ENCODE measurements at regions not wholly inside any gene's neighbourhood (a gene's known extent, or its start where the extent isn't known, plus 50 kb on each side); places are given as distances from the start of the nearest gene placed in this dataset.
A peak's percentile ranks its signal among the peaks of the same experiment; 100 is the strongest.

DNA sequence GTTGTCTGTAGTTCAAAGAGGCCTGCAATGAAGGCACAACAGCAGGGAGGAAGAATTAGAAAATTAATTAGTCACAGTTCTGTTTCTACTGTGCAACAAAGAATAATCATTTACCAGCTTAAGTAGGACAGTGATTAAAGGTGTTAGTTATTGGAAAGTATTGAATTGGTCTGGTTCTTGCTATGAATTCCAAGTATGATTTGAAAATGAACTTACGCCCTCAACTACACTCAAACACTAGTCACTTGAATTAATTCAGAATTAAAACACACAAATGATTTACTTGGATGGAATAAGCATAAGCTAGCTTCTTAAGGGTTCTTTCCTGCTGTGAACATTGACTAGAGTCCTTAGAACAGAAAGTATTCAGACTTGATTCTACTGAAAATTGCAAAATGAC is 69.9 kb upstream of the EXOC1L start:
- DNase-seq (ENCODE audit: low spot score), result no peak
- in situ Hi-C loops (cut with HindIII; ENCODE audit: low sequenced_read_pairs), result no loop called here

DNA sequence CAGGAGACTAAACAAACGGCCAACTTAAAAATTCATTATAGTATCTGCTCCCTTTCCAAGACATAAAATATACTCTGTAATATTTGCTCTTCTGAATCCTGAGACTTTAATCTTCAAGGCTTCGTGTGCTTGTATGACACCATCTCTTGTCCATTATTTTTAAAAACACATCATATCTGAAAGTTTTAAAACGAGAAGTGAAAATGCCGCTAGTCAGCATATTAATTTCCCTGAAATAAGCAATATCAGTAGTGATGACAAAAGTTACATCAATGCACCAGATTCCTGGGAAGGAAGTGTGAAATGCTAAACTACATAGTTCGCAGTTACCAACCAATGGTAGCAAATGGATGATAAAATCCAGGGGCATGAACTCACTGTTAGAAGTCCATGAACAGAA is 66.8 kb upstream of the EXOC1L start:
- no peak for DNase-seq (ENCODE audit: low spot score)

DNA sequence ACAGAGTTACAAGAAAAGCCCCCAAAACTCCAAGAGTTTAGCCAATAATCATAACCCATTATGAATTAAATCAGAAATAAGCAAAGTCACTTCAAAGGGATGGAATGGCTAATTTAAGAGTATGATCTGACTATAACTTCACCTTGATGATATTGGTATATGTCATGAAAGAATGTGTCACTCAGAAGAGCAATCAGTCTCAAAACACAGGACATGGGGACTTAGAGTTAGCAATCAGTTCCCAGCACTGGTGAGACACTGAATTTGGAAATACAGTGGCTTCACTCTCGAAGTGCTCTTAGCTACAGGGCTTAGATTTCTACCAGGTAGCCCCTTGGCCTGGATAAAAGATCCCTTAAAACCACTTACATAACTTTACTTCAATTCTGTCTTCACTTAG is 65.7 kb upstream of the EXOC1L start:
- in situ Hi-C loops (cut with HindIII; ENCODE audit: low sequenced_read_pairs), result no loop called here
- DNase-seq (ENCODE audit: low spot score), result no peak

More for the DNA sequence above, 66.8 kb upstream of the EXOC1L start:
- in situ Hi-C loops (cut with HindIII; ENCODE audit: low sequenced_read_pairs), result no loop called here

DNA sequence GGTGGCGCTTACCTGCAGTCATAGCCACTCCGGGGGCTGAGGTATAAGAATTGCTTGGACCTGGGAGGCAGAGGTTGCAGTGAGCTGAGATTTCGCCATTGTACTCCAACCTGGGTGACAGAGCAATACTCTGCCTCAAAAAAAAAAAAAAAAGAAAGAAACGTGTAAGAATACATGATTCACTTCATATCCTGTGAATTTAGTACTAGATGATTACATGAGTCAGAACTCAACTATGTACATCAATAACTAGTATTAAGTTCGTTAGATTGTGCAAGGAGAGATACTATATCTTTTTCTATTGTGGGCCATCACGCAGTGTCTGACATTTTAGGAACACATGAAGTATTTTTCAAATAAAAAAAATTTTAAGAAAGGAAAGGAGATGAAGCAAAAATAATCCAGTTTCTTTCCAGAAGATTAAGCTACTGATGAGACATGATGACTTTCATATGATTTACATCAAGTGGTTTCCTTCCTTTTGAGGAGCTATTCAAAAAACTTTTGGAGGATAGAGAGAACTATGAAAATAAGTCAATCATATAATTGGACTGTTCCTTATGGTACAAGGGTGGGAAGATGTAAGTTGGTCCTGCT is 64.7 kb upstream of the EXOC1L start:
- in situ Hi-C loops (cut with HindIII; ENCODE audit: low sequenced_read_pairs), result no loop called here
- no peak for DNase-seq (ENCODE audit: low spot score)

DNA sequence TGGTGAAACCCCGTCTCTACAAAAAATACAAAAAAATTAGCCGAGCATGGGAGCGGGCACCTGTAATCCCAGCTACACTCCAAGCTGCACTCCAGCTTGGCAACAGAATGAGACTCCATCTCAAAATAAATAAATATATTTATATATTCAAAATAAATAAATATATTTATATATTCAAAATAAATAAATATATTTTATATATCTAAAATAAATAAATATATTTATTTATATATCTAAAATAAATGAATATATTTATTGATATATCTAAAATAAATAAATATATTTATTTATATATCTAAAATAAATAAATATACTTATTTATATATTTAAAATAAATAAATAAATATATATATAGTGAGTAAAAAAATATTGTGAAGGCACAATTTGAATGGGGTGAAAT is 63.4 kb upstream of the EXOC1L start:
- no peak for DNase-seq (ENCODE audit: low spot score)
- in situ Hi-C loops (cut with HindIII; ENCODE audit: low sequenced_read_pairs), result no loop called here

DNA sequence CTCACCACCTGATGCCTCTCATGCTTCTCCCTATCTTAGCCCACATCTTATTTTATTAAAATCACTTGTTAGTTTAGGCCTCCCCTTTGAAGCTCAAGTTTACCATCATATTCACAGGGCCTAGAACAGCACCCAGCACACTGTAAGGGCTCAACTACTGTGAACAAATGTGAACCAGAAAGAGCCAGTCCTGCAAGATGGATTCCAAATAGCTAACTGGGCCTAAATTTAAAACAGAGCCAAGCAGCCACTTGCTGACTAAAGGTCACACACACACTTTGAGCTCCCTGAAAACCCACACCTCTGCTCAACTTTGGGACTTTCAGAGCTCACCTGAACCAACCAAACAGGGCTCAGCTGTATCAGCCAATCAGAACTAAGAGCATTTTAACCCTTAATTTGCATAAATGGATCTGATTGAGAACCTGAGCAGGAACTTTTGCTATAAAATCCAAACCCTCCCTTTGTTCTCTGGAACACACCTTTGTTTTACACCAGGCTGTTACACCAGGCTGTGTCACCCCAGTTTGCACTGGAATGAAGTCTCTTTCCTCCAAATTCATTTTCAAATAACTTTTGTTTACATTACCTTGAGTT is 62.1 kb upstream of the EXOC1L start:
- no peak for DNase-seq (ENCODE audit: low spot score)
- in situ Hi-C loops (cut with HindIII; ENCODE audit: low sequenced_read_pairs), result no loop called here

DNA sequence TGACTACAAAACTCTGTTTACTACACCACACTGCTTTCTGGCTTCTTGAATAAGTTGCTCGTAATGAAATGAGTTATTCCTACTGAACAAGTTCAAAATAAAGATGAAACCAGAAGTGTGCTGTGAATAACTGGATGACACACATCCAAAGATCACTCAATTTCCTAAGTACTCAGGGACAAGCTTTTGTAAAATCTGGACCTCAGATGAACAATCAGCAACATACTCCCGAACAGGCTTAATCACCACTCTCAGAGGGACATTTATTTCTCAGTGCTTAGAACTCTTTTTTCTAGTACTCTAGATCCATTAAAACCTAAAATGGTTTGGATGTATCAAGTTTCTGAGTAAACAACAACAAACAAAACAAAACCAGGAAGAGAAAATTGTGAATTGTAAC is 61.5 kb upstream of the EXOC1L start:
- in situ Hi-C loops (cut with HindIII; ENCODE audit: low sequenced_read_pairs), result no loop called here
- DNase-seq (ENCODE audit: low spot score), result no peak

DNA sequence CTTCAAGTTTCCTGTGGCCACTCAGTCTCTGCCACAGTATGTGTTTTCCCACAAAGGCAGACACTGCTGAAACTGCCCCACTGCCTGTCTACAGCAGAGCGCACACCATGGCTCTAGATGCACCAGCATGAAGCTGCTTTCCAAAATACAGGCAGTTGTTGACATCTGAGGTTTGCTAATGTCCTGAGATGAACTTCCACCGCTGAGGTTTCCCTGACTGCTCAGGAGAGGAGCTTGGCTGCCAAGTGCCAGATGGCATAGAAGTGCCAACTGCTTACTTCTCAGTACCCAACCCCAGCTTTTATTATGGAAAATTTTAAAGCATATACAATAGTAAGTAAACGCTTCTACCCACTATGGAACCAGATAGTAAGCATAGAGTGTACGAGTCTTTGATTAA is 61.0 kb upstream of the EXOC1L start:
- in situ Hi-C loops (cut with HindIII; ENCODE audit: low sequenced_read_pairs), result no loop called here
- DNase-seq (ENCODE audit: low spot score), result peak; percentile 69

DNA sequence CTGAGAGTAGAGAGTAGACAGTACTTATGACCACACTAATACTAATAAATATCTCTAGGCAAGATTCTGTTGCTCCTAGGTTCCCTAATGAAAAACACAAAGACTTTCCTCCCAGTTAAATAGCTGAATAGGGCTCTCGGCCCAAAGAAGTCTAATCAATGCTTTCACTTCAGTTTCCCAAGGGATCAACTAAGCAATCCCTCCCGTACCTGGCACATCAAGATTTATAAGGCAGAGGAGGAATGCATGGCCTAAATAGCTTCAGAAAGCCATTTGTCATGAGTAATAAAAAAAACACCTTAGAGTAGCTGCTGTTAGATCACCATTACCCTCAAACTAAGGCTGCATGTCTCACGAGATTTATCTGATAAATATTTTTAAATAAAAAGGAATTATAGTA is 56.8 kb upstream of the EXOC1L start:
- DNase-seq (ENCODE audit: low spot score), result no peak
- in situ Hi-C loops (cut with HindIII; ENCODE audit: low sequenced_read_pairs), result no loop called here

DNA sequence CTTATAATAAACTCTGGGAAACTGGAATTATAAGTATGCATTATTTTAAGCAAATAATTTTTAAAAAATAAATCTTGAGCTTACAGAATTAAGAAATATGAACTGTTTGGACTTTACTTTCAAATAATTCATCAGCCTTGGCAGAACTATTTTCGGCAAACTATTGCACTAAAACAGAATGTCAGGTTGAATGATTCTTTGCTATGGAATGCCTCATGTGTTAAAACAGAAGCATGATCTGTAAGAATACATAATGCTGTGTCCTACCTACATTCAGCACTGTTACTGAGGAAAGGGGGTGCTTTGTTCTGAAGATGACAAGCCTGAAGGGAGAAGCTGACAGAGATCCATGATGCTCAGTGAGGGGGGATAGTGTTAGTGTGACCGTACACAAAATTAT is 55.6 kb upstream of the EXOC1L start:
- DNase-seq (ENCODE audit: low spot score), result no peak
- in situ Hi-C loops (cut with HindIII; ENCODE audit: low sequenced_read_pairs), result no loop called here

DNA sequence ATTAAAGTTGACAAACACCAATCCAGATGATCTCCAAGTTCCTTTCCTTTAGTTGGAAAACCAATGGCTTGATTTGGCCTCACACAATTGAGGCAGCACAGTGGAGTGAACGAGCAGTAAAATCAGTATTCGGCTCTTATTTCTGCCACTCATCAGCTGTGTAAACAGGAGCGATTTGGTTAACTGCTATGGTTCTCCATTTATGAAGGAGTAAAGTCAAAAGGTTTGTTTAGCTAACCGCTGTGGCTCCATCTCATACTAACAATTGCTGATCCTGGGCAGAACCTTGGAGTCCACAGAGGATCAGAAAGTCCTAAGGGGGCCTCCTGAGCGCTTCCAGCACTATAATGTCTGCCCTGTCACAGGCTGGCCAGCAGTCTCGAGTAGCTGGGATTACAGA is 54.5 kb upstream of the EXOC1L start:
- in situ Hi-C loops (cut with HindIII; ENCODE audit: low sequenced_read_pairs), result no loop called here
- no peak for DNase-seq (ENCODE audit: low spot score)

DNA sequence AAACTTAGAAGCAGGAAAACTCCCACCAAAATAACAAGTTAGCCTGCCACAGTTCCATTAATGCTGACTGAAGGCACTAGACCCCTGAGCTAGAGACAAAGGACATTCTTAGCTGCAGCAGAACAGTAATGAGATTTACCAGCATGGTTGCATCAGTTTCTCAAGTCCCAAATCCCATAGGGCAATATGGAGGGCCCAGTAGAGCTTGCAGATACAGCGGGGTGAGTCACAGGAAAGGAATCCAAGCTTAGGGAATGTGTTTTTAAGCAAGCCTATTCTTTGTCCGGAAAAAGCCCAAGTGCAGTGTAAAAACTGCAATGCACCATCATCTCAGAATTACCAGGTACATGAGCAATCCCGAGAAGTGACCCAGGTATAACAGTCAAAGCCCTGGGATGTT is 51.3 kb upstream of the EXOC1L start:
- no peak for DNase-seq (ENCODE audit: low spot score)
- in situ Hi-C loops (cut with HindIII; ENCODE audit: low sequenced_read_pairs), result no loop called here

Data from G401 (cell line).